ENCODE measurements at regions not wholly inside any gene's neighbourhood (a gene's known extent, or its start where the extent isn't known, plus 50 kb on each side); places are given as distances from the start of the nearest gene placed in this dataset.

GRCh38 chr12:127457726-127458125, 809.2 kb upstream of the TMEM132C start:
- TF ChIP-seq CTCF (IDR thresholded peaks at IDR 0.05) (no peak), POLR2A (IDR thresholded peaks at IDR 0.05) (no peak)
